HCT116 (cell line): ENCODE measurements at regions not wholly inside any gene's neighbourhood (a gene's known extent, or its start where the extent isn't known, plus 50 kb on each side); places are given as distances from the start of the nearest gene placed in this dataset.

Experiments
- ATAC-seq: fragments of 200-7000 bp; cut with Tn5 transposase; 2 replicates; pipeline ENCODE4 v1.9.1; 2020; ENCODE audit warnings: mild to moderate bottlenecking, moderate library complexity
- BruUV-seq: library from RNA; stranded (reverse); fragments of 400-500 nt; replicated peaks from 2 replicates; lab custom pipeline; 2021; lab: Mats Ljungman, UMichigan
- CTCF ChIA-PET: fragments of 300-600 bp; sonication (Branson Sonifier 250); formaldehyde crosslinking; loops from one replicate; lab custom pipeline; 2021; ENCODE audit warnings: antibody characterized with exemption; lab: Charles Lee
- POLR2A ChIA-PET: fragments of 300-600, 350-600 bp; sonication (Branson Sonifier 250); formaldehyde crosslinking; loops from one replicate; lab custom pipeline; 2021; ENCODE audit warnings: antibody characterized with exemption; lab: Charles Lee
- RAD21 ChIA-PET, 2 experiments: fragments of 300-600 bp; sonication (Branson Sonifier 250); formaldehyde crosslinking; loops; one replicate each; lab custom pipeline; 2023; ENCODE audit warnings: low total read pairs in 2 of 2; ENCODE audit not compliant: uncharacterized antibody in 2 of 2, unreplicated experiment in 2 of 2, low non-redundant PET in 1 of 2; lab: Charles Lee
- DNase-seq: peaks from one replicate; pipeline ENCODE4 v3.0.0-alpha.2; 2010; ENCODE audit warnings: low read depth, low spot score
- H2AFZ ChIP-seq: fragments of 200-600 bp; shearing (Covaris generic), sonication (generic); 2 replicates; pipeline ENCODE4 v1.6.1; 2017; ENCODE audit warnings: low read depth, mixed run types, mixed read lengths, antibody characterized with exemption, low read length; ENCODE audit not compliant: poor library complexity, severe bottlenecking
- H3K27ac ChIP-seq: 2 replicates; pipeline ENCODE4 v1.5.1; 2012; ENCODE audit warnings: low read depth, low read length
- H3K27me3 ChIP-seq: fragments of 200-600 bp; sonication (generic); 2 replicates; pipeline ENCODE4 v1.6.1; 2016; ENCODE audit warnings: mixed run types, low read length, mixed read lengths; ENCODE audit not compliant: insufficient read depth
- H3K36me3 ChIP-seq, 2 experiments: fragments of 200-500 bp in 1 of 2; fragments of 200-600 bp in 1 of 2; sonication (Bioruptor generic) in 1 of 2; sonication (generic) in 1 of 2; 2 replicates each; pipeline versions ENCODE4 v1.5.1 to v1.6.1; 2014 to 2016; ENCODE audit warnings: low read length in 2 of 2, inconsistent platforms in 1 of 2, mixed read lengths in 1 of 2, mixed run types in 1 of 2; ENCODE audit not compliant: insufficient read depth in 2 of 2, control insufficient read depth in 1 of 2
- H3K4me1 ChIP-seq, 2 experiments: fragments of 200-600 bp in 1 of 2; sonication (generic) in 1 of 2; 2 replicates each; pipeline versions ENCODE4 v1.5.1 to v1.6.1; 2012 to 2017; ENCODE audit warnings: low read length in 2 of 2, inconsistent platforms in 1 of 2, mild to moderate bottlenecking in 1 of 2, mixed read lengths in 1 of 2, mixed run types in 1 of 2, moderate library complexity in 1 of 2; ENCODE audit not compliant: insufficient read depth in 2 of 2, control insufficient read depth in 1 of 2
- H3K4me2 ChIP-seq: fragments of 200-600 bp; sonication (generic); 2 replicates; pipeline ENCODE4 v1.6.1; 2017; ENCODE audit warnings: mixed run types, low read length, mixed read lengths
- H3K4me3 ChIP-seq, 2 experiments: fragments of 200-600 bp in 1 of 2; sonication (generic) in 1 of 2; replicated peaks in 1 of 2; 2 replicates each; pipeline ENCODE4 v1.5.1; 2011 to 2016; ENCODE audit warnings: low read length in 2 of 2, control low read depth in 1 of 2, low read depth in 1 of 2, mild to moderate bottlenecking in 1 of 2, mixed read lengths in 1 of 2, mixed run types in 1 of 2
- H3K79me2 ChIP-seq: fragments of 200-600 bp; sonication (generic); 2 replicates; pipeline ENCODE4 v1.6.1; 2017; ENCODE audit warnings: mild to moderate bottlenecking, mixed run types, low read length, moderate library complexity, mixed read lengths; ENCODE audit not compliant: insufficient read depth
- H3K9ac ChIP-seq: fragments of 200-600 bp; sonication (generic); 2 replicates; pipeline ENCODE4 v1.6.1; 2016; ENCODE audit warnings: low read length, mixed read lengths
- H3K9me2 ChIP-seq: fragments of 200-600 bp; sonication (generic), shearing (Covaris generic); 2 replicates; pipeline ENCODE4 v1.6.1; 2017; ENCODE audit warnings: mixed run types, mild to moderate bottlenecking, moderate library complexity; ENCODE audit not compliant: insufficient read depth
- H3K9me3 ChIP-seq, 2 experiments: fragments of 200-500 bp in 1 of 2; fragments of 200-600 bp in 1 of 2; sonication (Bioruptor generic) in 1 of 2; sonication (generic) in 1 of 2; 2 replicates each; pipeline ENCODE4 v1.6.1; 2014 to 2017; ENCODE audit warnings: low read length in 2 of 2, mixed read lengths in 2 of 2, inconsistent platforms in 1 of 2, low read depth in 1 of 2, mild to moderate bottlenecking in 1 of 2, mixed run types in 1 of 2, moderate library complexity in 1 of 2; ENCODE audit not compliant: control insufficient read depth in 1 of 2, insufficient read depth in 1 of 2
- H4K20me1 ChIP-seq: fragments of 200-600 bp; sonication (generic), shearing (Covaris generic); 2 replicates; pipeline ENCODE4 v1.6.1; 2017; ENCODE audit warnings: mixed run types, mild to moderate bottlenecking, moderate library complexity; ENCODE audit not compliant: insufficient read depth
- ATF3 ChIP-seq: IDR thresholded peaks from 2 replicates; pipeline ENCODE4 v1.6.1; 2012
- CBX3 ChIP-seq: IDR thresholded peaks from 2 replicates; pipeline ENCODE4 v1.6.1; 2012; ENCODE audit warnings: low read depth
- CEBPB ChIP-seq: IDR thresholded peaks from 2 replicates; pipeline ENCODE4 v1.6.1; 2012; ENCODE audit warnings: low read depth
- CTCF ChIP-seq, 3 experiments: fragments of 200-600 bp in 1 of 3; sonication (generic) in 1 of 3; IDR thresholded peaks in 2 of 3; conservative IDR thresholded peaks in 1 of 3; 2 replicates each; pipeline ENCODE4 v1.5.1; 2012 to 2017; ENCODE audit warnings: low read depth in 2 of 3, low read length in 2 of 3, antibody characterized with exemption in 1 of 3, borderline replicate concordance in 1 of 3, control low read depth in 1 of 3, mild to moderate bottlenecking in 1 of 3, mixed read lengths in 1 of 3, mixed run types in 1 of 3, moderate library complexity in 1 of 3; ENCODE audit not compliant: insufficient read depth in 1 of 3
- EGR1 ChIP-seq: IDR thresholded peaks from 2 replicates; pipeline ENCODE4 v1.6.1; 2012; ENCODE audit warnings: low read depth
- EZH2 ChIP-seq: fragments of 200-600 bp; sonication (generic); IDR thresholded peaks from 2 replicates; pipeline ENCODE4 v1.6.1; 2017; ENCODE audit warnings: antibody characterized with exemption, mixed run types
- EZH2phosphoT487 ChIP-seq: fragments of 200-600 bp; IDR thresholded peaks from 2 replicates; pipeline ENCODE4 v1.6.1; 2018; ENCODE audit warnings: antibody characterized with exemption, borderline replicate concordance
- JUND ChIP-seq: IDR thresholded peaks from 2 replicates; pipeline ENCODE4 v1.6.1; 2012
- POLR2A ChIP-seq: IDR thresholded peaks from 2 replicates; pipeline ENCODE4 v1.7.0; 2011; ENCODE audit warnings: borderline replicate concordance; ENCODE audit not compliant: insufficient read depth, insufficient read length; ENCODE audit errors: extremely low read depth
- RAD21 ChIP-seq: IDR thresholded peaks from 2 replicates; pipeline ENCODE4 v1.6.1; 2012; ENCODE audit warnings: low read depth, mild to moderate bottlenecking
- SRF ChIP-seq: IDR thresholded peaks from 2 replicates; pipeline ENCODE4 v1.6.1; 2012; ENCODE audit warnings: low read depth
- TCF7L2 ChIP-seq: IDR thresholded peaks from 2 replicates; pipeline ENCODE4 v1.7.0; 2011; ENCODE audit warnings: borderline replicate concordance, inconsistent platforms; ENCODE audit not compliant: insufficient read depth, insufficient read length; ENCODE audit errors: extremely low read depth
- ZBTB33 ChIP-seq: IDR thresholded peaks from 2 replicates; pipeline ENCODE4 v1.6.1; 2011; ENCODE audit warnings: mild to moderate bottlenecking, low read length, moderate library complexity; ENCODE audit not compliant: insufficient replicate concordance; ENCODE audit errors: extremely low read depth
- ZFX ChIP-seq: fragments of 450-650 bp; IDR thresholded peaks from 2 replicates; pipeline ENCODE4 v1.6.1; 2017
- intact Hi-C: fragments of 100-400 bp; cut with micrococcal nuclease; formaldehyde crosslinking; loops from 2 replicates; pipeline ENCODE4 v1.10.0; 2022

GRCh38 chr2:84326831-84327432 is 132.1 kb downstream of the SUCLG1 start:
- H3K27me3 ChIP-seq = 0 out of 2 replicates have a peak, but pooled peaks cover 6% of the 10 kb centered on the region
- TF ChIP-seq JUND (no peak), CBX3 (no peak), CTCF (IDR thresholded peaks at IDR 0.05 in 2 of 3, conservative IDR thresholded peaks at IDR 0.05 in 1 of 3; ENCODE audit: borderline replicate concordance in 1 of 3, insufficient read depth in 1 of 3, low read depth in 2 of 3, low read length in 2 of 3) (no peak), EZH2phosphoT487 (no peak), ZFX (no peak), EGR1 (no peak), TCF7L2 (no peak), ZBTB33 (no peak), RAD21 (no peak), POLR2A (no peak), SRF (no peak), EZH2 (no peak), CEBPB (no peak), ATF3 (no peak)
- TF ChIP-seq, all 23 proteins: peak for 0
- Histone ChIP-seq H4K20me1 (no peaks in the 10 kb centered on the region), H3K9me3 (no peaks in the 10 kb centered on the region), H3K27ac (no peak overlapping the region), H3K36me3 (no peaks in the 10 kb centered on the region), H3K4me3 (no peak overlapping the region), H3K4me2 (no peak overlapping the region), H3K9me2 (no peaks in the 10 kb centered on the region), H3K9ac (no peak overlapping the region), H3K4me1 (no peaks in the 10 kb centered on the region), H2AFZ (no peak overlapping the region), H3K79me2 (no peaks in the 10 kb centered on the region)
- ChIA-PET RAD21 (no interaction called here), CTCF (no interaction called here), POLR2A (no interaction called here)
- intact Hi-C loops = no loop called here
- DNase-seq (no peak), ATAC-seq (no peak)
- no TSS peak for BruUV-seq
